ENCODE measurements at regions not wholly inside any gene's neighbourhood (a gene's known extent, or its start where the extent isn't known, plus 50 kb on each side); places are given as distances from the start of the nearest gene placed in this dataset.

GRCh38 chr2:67669766-67670165 lies 272.6 kb downstream of the ETAA1 start:
- no peak for DNase-seq
- no peak for TF ChIP-seq POLR2AphosphoS5 (IDR thresholded peaks at IDR 0.05)
- no peak for TF ChIP-seq POLR2A (IDR thresholded peaks at IDR 0.05)
- no peak for TF ChIP-seq EP300 (IDR thresholded peaks at IDR 0.05)
- no peak for TF ChIP-seq CTCF (IDR thresholded peaks at IDR 0.05)
- intact Hi-C loops (cut with DNase I): no loop called here
- peaks cover 0 to 26% (median 22%) of the 10 kb centered on the region in 4 donors for H3K4me1 ChIP-seq
- no peak overlapping the region for H3K27ac ChIP-seq
- H3K4me3 ChIP-seq: no peak overlapping the region
- H3K36me3 ChIP-seq: no peaks in the 10 kb centered on the region
- H3K9me3 ChIP-seq: no peaks in the 10 kb centered on the region
- WGBS, 2 donors: 45 to 56% methylated on average over 5 of the region's 5 CpGs
- H3K27me3 ChIP-seq: no peaks in the 10 kb centered on the region

GRCh38 chr2:67670747-67671183 lies 273.6 kb downstream of the ETAA1 start:
- no peak overlapping the region for H3K27ac ChIP-seq
- TF ChIP-seq POLR2AphosphoS5 (IDR thresholded peaks at IDR 0.05) (no peak), CTCF (IDR thresholded peaks at IDR 0.05) (no peak), EP300 (IDR thresholded peaks at IDR 0.05) (no peak)
- peaks cover 0 to 26% (median 22%) of the 10 kb centered on the region in 4 donors for H3K4me1 ChIP-seq
- no peaks in the 10 kb centered on the region for H3K36me3 ChIP-seq
- no peaks in the 10 kb centered on the region for H3K27me3 ChIP-seq
- no peaks in the 10 kb centered on the region for H3K9me3 ChIP-seq
- no peak for DNase-seq
- H3K4me3 ChIP-seq: no peak overlapping the region
- WGBS, 2 donors: 72 to 85% methylated on average over 6 of the region's 6 CpGs
- intact Hi-C loops (cut with DNase I): no loop called here

GRCh38 chr2:67671464-67672450 lies 274.6 kb downstream of the ETAA1 start:
- Histone ChIP-seq H3K27me3 (no peaks in the 10 kb centered on the region), H3K4me3 (no peak overlapping the region), H3K27ac (no peak overlapping the region), H3K36me3 (no peaks in the 10 kb centered on the region), H3K9me3 (no peaks in the 10 kb centered on the region), H3K4me1 (peaks cover 0 to 16% (median 14%) of the 10 kb centered on the region in 4 donors)
- WGBS, 2 donors: 83 to 88% methylated on average over 10 of the region's 10 CpGs
- intact Hi-C loops (cut with DNase I): no loop called here
- DNase-seq: no peak
- TF ChIP-seq CTCF (IDR thresholded peaks at IDR 0.05) (no peak), POLR2AphosphoS5 (IDR thresholded peaks at IDR 0.05) (no peak), EP300 (IDR thresholded peaks at IDR 0.05) (no peak), POLR2A (IDR thresholded peaks at IDR 0.05) (no peak)

GRCh38 chr2:67674668-67675067 lies 277.5 kb downstream of the ETAA1 start:
- WGBS, 2 donors: 69 to 82% methylated on average over 4 of the region's 4 CpGs
- no peak overlapping the region for H3K27ac ChIP-seq
- H3K36me3 ChIP-seq: no peaks in the 10 kb centered on the region
- DNase-seq: no peak
- TF ChIP-seq POLR2AphosphoS5 (IDR thresholded peaks at IDR 0.05) (no peak), POLR2A (IDR thresholded peaks at IDR 0.05) (no peak), CTCF (IDR thresholded peaks at IDR 0.05) (no peak), EP300 (IDR thresholded peaks at IDR 0.05) (no peak)
- H3K4me3 ChIP-seq: no peak overlapping the region
- intact Hi-C loops (cut with DNase I): no loop called here
- no peaks in the 10 kb centered on the region for H3K27me3 ChIP-seq
- peaks cover 0 to under 1% (median 0%) of the 10 kb centered on the region in 4 donors for H3K9me3 ChIP-seq
- H3K4me1 ChIP-seq: no peaks in the 10 kb centered on the region

Data from sigmoid colon (tissue), 6 donors.